Aorta (tissue), 5 donors: ENCODE measurements at regions not wholly inside any gene's neighbourhood (a gene's known extent, or its start where the extent isn't known, plus 50 kb on each side); places are given as distances from the start of the nearest gene placed in this dataset.
"Not testable (repeated sequence)": the region's sequence is repeated elsewhere in the genome, so short reads cannot be mapped to it uniquely, and the experiment has no call there.

ENCODE experiments used
- ATAC-seq: fragments of 200-7000 bp; cut with Tn5 transposase; one replicate; pipeline ENCODE4 v1.9.1; 2022; ENCODE audit warnings: moderate library complexity; ENCODE audit not compliant: low FRiP score
- DNase-seq, 2 donors: peaks; one replicate each; pipeline ENCODE4 v3.0.0-alpha.2; 2020
- H3K27ac ChIP-seq, 2 donors: one replicate each; pipeline ENCODE4 v1.5.1; 2013; ENCODE audit warnings: low read length in 2 of 2, mild to moderate bottlenecking in 2 of 2, moderate library complexity in 2 of 2, control low read depth in 1 of 2, inconsistent platforms in 1 of 2, low read depth in 1 of 2
- H3K27me3 ChIP-seq, 2 donors: one replicate each; pipeline ENCODE4 v1.6.1; 2013; ENCODE audit warnings: control low read depth in 1 of 2, low read length in 1 of 2, mild to moderate bottlenecking in 1 of 2, moderate library complexity in 1 of 2; ENCODE audit not compliant: insufficient read depth in 2 of 2, control insufficient read depth in 1 of 2
- H3K36me3 ChIP-seq, 2 donors: one replicate each; pipeline ENCODE4 v1.6.1; 2013; ENCODE audit warnings: control low read depth in 1 of 2, low read length in 1 of 2, mild to moderate bottlenecking in 1 of 2; ENCODE audit not compliant: insufficient read depth in 2 of 2, control insufficient read depth in 1 of 2
- H3K4me1 ChIP-seq, 2 donors: one replicate each; pipeline ENCODE4 v1.6.1; 2013; ENCODE audit warnings: low read length in 2 of 2, control low read depth in 1 of 2, mild to moderate bottlenecking in 1 of 2, moderate library complexity in 1 of 2; ENCODE audit not compliant: insufficient read depth in 2 of 2, control insufficient read depth in 1 of 2
- H3K4me3 ChIP-seq, 2 donors: one replicate each; pipeline ENCODE4 v1.5.1; 2013; ENCODE audit warnings: low read length in 2 of 2, control low read depth in 1 of 2, mild to moderate bottlenecking in 1 of 2
- H3K9me3 ChIP-seq: one replicate; pipeline ENCODE4 v1.6.1; 2013; ENCODE audit warnings: mild to moderate bottlenecking, low read length; ENCODE audit not compliant: control insufficient read depth
- WGBS, 2 donors: extraction: QIAGEN DNeasy Blood & Tissue Kit; methylation state at CpG; one replicate each; pipeline ENCODE4 v1.1.7; 2013; 5-methylcytosine and 5-hydroxymethylcytosine counted together
- intact Hi-C, 2 donors: fragments of 100-400 bp; cut with DNase I; formaldehyde crosslinking; loops; one replicate each; pipeline versions ENCODE4 v1.14.2 to v1.15.0; 2022
- donor health status: healthy with polysubstance abuse.
- donor health status: Bipolar disorder and iron deficiency.
- donor health status: DM: no; HTN: no; CAD: no.
- donor health status: DM: no; HTN: no; CAD: no.
- donor health status: DM: yes; HTN: yes; CAD: no.

DNA sequence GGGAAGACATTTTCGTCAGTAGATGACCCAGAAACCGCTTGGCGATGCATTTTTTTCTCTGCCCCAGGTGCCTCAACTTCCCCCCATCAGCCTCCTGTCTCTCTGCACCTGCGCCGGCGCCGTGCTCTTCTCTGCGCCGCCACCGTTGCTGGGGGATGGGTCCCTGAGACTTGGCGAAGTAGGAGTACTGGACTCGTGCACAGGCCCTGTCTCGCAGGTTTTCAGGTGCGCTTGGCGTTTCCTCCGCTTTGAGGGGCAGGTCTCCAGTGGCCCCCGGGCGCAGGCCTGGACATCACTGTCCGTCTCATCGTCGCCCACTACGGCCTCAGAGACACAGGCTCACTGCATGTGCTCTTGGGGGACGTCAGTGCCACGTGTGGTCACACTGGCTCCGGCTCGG, 532.1 kb downstream of the FOXD4L4 start:
- peak; percentile 2 to 12 for DNase-seq
- H3K4me3 ChIP-seq, intact Hi-C loops, H3K27ac ChIP-seq, H3K4me1 ChIP-seq, H3K9me3 ChIP-seq, ATAC-seq, H3K36me3 ChIP-seq, H3K27me3 ChIP-seq: not testable (repeated sequence)
- 54 to 68% methylated on average over 9 to 15 of the region's 26 CpGs for WGBS, 2 donors

DNA sequence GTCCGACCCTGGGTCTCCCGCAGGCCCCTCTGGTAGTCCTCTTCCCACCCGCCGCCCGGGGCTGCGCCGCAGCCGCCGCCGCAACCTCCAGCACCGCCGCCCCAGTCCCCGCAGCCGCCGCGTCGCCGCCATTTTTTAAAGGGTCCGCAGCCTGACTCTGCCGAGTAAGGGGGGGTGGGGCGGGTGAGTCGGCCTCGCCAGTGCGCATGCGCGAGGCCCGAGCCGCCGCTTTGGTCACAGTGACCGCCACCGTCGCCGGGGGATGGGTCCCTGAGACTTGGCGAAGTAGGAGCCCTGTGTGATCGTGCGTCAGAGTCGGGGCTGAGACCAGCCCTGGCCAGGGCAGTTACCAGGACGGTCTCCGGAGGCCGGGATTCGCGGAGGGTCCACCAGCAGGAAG, 532.8 kb downstream of the FOXD4L4 start:
- H3K27ac ChIP-seq, H3K9me3 ChIP-seq, ATAC-seq, H3K4me3 ChIP-seq, intact Hi-C loops, H3K36me3 ChIP-seq, H3K4me1 ChIP-seq, H3K27me3 ChIP-seq: not testable (repeated sequence)
- 0 to 3% methylated on average over 26 to 36 of the region's 42 CpGs for WGBS, 2 donors
- DNase-seq, result peak; percentile 39 to 87

DNA sequence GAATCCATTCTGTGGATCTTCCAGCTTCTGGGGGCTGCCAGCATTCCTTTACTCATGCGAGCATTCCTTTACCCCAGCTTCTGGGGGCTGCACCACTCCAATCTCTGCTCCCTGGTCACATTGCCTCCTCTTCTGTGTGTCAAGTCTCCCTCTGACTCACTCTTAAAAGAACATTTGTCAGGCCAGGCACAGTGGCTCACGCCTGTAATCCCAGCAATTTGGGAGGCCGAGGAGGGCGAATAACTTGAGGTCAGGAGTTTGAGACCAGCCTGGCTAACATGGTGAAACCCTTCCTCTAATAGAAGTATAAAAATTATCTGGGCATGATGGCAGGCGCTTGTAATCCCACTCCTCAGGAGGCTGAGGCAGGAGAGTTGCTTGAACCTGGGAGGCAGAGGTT, 541.9 kb downstream of the FOXD4L4 start:
- H3K9me3 ChIP-seq, H3K4me3 ChIP-seq, H3K27me3 ChIP-seq, ATAC-seq, intact Hi-C loops, H3K27ac ChIP-seq, DNase-seq, H3K4me1 ChIP-seq, H3K36me3 ChIP-seq: not testable (repeated sequence)
- 94 to 96% methylated on average over 4 of the region's 5 CpGs for WGBS, 2 donors
